ENCODE measurements at regions not wholly inside any gene's neighbourhood (a gene's known extent, or its start where the extent isn't known, plus 50 kb on each side); places are given as distances from the start of the nearest gene placed in this dataset.
"Not testable (repeated sequence)": the region's sequence is repeated elsewhere in the genome, so short reads cannot be mapped to it uniquely, and the experiment has no call there.

DNA sequence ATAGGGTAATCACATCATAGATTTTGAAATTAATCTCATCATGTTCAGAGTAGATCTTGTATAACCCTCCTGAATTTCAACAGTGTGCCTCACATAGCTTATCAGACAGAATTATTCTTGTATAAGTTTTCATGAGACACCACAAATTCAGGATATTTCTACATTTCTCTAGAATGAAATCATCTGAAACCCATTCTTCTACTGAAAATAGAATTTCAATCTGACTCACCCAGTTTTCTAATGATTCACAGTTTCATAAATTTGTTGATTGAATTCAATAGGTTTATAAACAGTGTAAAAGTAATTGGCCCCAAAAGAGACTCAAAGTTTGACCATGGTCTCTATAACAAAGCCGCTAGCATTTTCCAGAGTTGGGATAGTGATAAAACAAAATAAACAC lies 1082.6 kb upstream of the EPHA6 start:
- Histone ChIP-seq H3K9ac (ENCODE audit: low read depth, low read length) (no peak overlapping the region), H3K9me3 (replicated peaks; ENCODE audit: low read length) (no peaks in the 10 kb centered on the region)

GRCh38 chr3:95733336-95733735 lies 1081.1 kb upstream of the EPHA6 start:
- Histone ChIP-seq H3K4me2 (ENCODE audit: low read length) (no peak overlapping the region), H3K9me3 (replicated peaks; ENCODE audit: low read length) (no peaks in the 10 kb centered on the region), H3K27me3 (ENCODE audit: control insufficient read depth, insufficient read depth, low read length) (no peaks in the 10 kb centered on the region), H3K9ac (ENCODE audit: low read depth, low read length) (no peak overlapping the region), H3K4me3 (ENCODE audit: low read length) (no peak overlapping the region), H3K36me3 (ENCODE audit: insufficient read depth, low read length) (no peaks in the 10 kb centered on the region), H3K4me1 (ENCODE audit: control insufficient read depth, insufficient read depth, low read length) (no peaks in the 10 kb centered on the region)

More for the DNA sequence above, 1082.6 kb upstream of the EPHA6 start:
- H3K4me1 ChIP-seq (ENCODE audit: control insufficient read depth, insufficient read depth, low read length), result no peaks in the 10 kb centered on the region
- H3K36me3 ChIP-seq (ENCODE audit: insufficient read depth, low read length), result no peaks in the 10 kb centered on the region
- no peak overlapping the region for H3K4me2 ChIP-seq (ENCODE audit: low read length)
- H3K4me3 ChIP-seq (ENCODE audit: low read length), result no peak overlapping the region
- no peaks in the 10 kb centered on the region for H3K27me3 ChIP-seq (ENCODE audit: control insufficient read depth, insufficient read depth, low read length)

DNA sequence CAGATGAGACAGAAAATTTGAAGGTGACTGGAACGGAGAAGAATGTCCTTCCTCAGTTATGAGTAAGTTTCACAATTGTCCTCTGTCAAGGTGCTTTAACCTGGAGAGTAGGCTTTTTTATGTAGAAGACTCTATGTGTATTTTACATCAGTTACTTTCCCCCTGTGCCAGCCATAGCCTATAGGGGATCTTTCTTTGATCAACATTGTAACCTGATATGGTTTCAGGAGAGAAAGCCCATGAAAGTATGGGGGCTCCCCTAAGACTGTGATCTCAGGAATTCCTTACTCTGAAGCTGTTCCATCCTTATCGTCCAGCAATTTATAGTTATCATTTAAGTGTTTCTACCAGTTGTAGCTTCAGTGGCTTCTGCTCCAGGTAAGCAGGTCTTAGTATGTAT lies 1076.3 kb upstream of the EPHA6 start:
- no peaks in the 10 kb centered on the region for H3K27me3 ChIP-seq (ENCODE audit: control insufficient read depth, insufficient read depth, low read length)
- no peaks in the 10 kb centered on the region for H3K4me1 ChIP-seq (ENCODE audit: control insufficient read depth, insufficient read depth, low read length)
- no peaks in the 10 kb centered on the region for H3K9me3 ChIP-seq (replicated peaks; ENCODE audit: low read length)
- no peak overlapping the region for H3K9ac ChIP-seq (ENCODE audit: low read depth, low read length)
- H3K4me3 ChIP-seq (ENCODE audit: low read length), result no peak overlapping the region
- H3K4me2 ChIP-seq (ENCODE audit: low read length), result no peak overlapping the region
- H3K36me3 ChIP-seq (ENCODE audit: insufficient read depth, low read length), result no peaks in the 10 kb centered on the region

DNA sequence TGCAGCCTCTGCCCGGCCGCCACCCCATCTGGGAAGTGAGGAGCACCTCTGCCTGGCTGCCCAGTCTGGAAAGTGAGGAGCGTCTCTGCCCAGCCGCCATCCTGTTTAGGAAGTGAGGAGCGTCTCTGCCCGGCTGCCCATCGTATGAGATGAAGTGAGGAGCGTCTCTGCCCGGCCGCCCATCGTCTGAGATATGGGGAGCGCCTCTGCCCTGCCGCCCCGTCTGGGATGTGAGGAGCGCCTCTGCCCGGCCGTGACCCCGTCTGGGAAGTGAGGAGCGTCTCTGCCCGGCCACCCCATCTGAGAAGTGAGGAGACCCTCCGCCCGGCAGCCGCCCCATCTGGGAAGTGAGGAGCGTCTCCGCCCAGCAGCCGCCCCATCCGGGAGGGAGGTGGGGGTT lies 1069.5 kb upstream of the EPHA6 start:
- H3K4me3 ChIP-seq (ENCODE audit: low read length); H3K36me3 ChIP-seq (ENCODE audit: insufficient read depth, low read length); H3K9me3 ChIP-seq (replicated peaks; ENCODE audit: low read length); H3K4me1 ChIP-seq (ENCODE audit: control insufficient read depth, insufficient read depth, low read length); H3K27me3 ChIP-seq (ENCODE audit: control insufficient read depth, insufficient read depth, low read length); H3K9ac ChIP-seq (ENCODE audit: low read depth, low read length); H3K4me2 ChIP-seq (ENCODE audit: low read length): not testable (repeated sequence)

DNA sequence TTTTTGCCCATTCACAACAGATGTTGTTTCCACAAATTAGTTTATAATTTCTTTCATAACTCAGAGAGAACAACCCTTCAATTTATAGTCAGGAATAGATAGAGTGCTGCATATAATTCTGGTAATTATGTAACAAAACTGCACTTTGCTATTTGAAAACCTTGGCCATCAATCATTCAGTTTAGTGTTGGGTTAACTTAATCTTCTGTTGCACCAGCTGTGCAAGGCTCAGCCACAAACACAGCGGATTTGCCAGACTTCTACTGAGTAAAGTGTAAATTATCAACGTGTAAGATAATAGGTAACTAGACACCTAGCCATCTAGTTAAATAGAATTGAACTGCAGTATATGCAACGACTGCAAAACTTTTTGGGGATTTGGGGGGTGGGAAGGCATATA lies 1064.3 kb upstream of the EPHA6 start:
- no peaks in the 10 kb centered on the region for H3K9me3 ChIP-seq (replicated peaks; ENCODE audit: low read length)
- H3K4me1 ChIP-seq (ENCODE audit: control insufficient read depth, insufficient read depth, low read length), result no peaks in the 10 kb centered on the region
- H3K9ac ChIP-seq (ENCODE audit: low read depth, low read length), result no peak overlapping the region
- no peaks in the 10 kb centered on the region for H3K27me3 ChIP-seq (ENCODE audit: control insufficient read depth, insufficient read depth, low read length)
- no peak overlapping the region for H3K4me2 ChIP-seq (ENCODE audit: low read length)
- H3K36me3 ChIP-seq (ENCODE audit: insufficient read depth, low read length), result no peaks in the 10 kb centered on the region
- H3K4me3 ChIP-seq (ENCODE audit: low read length), result no peak overlapping the region

- no peaks in the 10 kb centered on the region for H3K4me1 ChIP-seq (ENCODE audit: control insufficient read depth, insufficient read depth, low read length)
- H3K9me3 ChIP-seq (replicated peaks; ENCODE audit: low read length), result no peaks in the 10 kb centered on the region
Observed at GRCh38 chr3:95751509-95751908, 1062.9 kb upstream of the EPHA6 start.

GRCh38 chr3:95752199-95752598 lies 1062.2 kb upstream of the EPHA6 start:
- Histone ChIP-seq H3K36me3 (ENCODE audit: insufficient read depth, low read length) (no peaks in the 10 kb centered on the region), H3K9me3 (replicated peaks; ENCODE audit: low read length) (no peaks in the 10 kb centered on the region), H3K9ac (ENCODE audit: low read depth, low read length) (no peak overlapping the region), H3K4me3 (ENCODE audit: low read length) (no peak overlapping the region), H3K27me3 (ENCODE audit: control insufficient read depth, insufficient read depth, low read length) (no peaks in the 10 kb centered on the region), H3K4me2 (ENCODE audit: low read length) (no peak overlapping the region), H3K4me1 (ENCODE audit: control insufficient read depth, insufficient read depth, low read length) (no peaks in the 10 kb centered on the region)

More at GRCh38 chr3:95751509-95751908, 1062.9 kb upstream of the EPHA6 start:
- H3K4me2 ChIP-seq (ENCODE audit: low read length), result no peak overlapping the region
- H3K4me3 ChIP-seq (ENCODE audit: low read length), result no peak overlapping the region
- no peaks in the 10 kb centered on the region for H3K36me3 ChIP-seq (ENCODE audit: insufficient read depth, low read length)
- no peaks in the 10 kb centered on the region for H3K27me3 ChIP-seq (ENCODE audit: control insufficient read depth, insufficient read depth, low read length)
- H3K9ac ChIP-seq (ENCODE audit: low read depth, low read length), result no peak overlapping the region

DNA sequence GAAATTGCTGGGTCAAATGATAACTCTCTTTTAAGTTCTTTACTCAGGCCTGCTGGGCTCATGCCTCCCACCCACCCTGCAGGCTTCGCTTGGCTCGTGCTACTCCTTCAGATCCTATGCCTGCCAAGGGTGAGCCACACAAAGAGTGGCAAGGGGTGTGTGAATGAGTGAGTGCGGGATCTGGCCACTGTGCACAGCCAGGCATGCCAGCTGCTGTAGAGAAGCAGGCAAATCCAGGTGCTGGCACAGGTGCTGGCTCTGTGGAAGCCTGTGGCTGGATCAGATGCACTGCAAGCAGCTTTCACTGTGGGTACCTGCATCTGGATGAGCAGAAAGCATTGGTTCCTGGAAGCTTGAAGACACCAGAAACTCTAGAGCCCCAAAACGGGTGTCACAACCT lies 1055.7 kb upstream of the EPHA6 start:
- Histone ChIP-seq H3K9me3 (replicated peaks; ENCODE audit: low read length) (no peaks in the 10 kb centered on the region), H3K9ac (ENCODE audit: low read depth, low read length) (no peak overlapping the region), H3K4me3 (ENCODE audit: low read length) (no peak overlapping the region), H3K27me3 (ENCODE audit: control insufficient read depth, insufficient read depth, low read length) (no peaks in the 10 kb centered on the region), H3K4me2 (ENCODE audit: low read length) (no peak overlapping the region), H3K4me1 (ENCODE audit: control insufficient read depth, insufficient read depth, low read length) (no peaks in the 10 kb centered on the region), H3K36me3 (ENCODE audit: insufficient read depth, low read length) (no peaks in the 10 kb centered on the region)

- no peak overlapping the region for H3K4me2 ChIP-seq (ENCODE audit: low read length)
- H3K4me3 ChIP-seq (ENCODE audit: low read length), result no peak overlapping the region
- H3K9ac ChIP-seq (ENCODE audit: low read depth, low read length), result no peak overlapping the region
- no peaks in the 10 kb centered on the region for H3K36me3 ChIP-seq (ENCODE audit: insufficient read depth, low read length)
- H3K4me1 ChIP-seq (ENCODE audit: control insufficient read depth, insufficient read depth, low read length), result no peaks in the 10 kb centered on the region
- H3K27me3 ChIP-seq (ENCODE audit: control insufficient read depth, insufficient read depth, low read length), result no peaks in the 10 kb centered on the region
- H3K9me3 ChIP-seq (replicated peaks; ENCODE audit: low read length), result no peaks in the 10 kb centered on the region
Observed at GRCh38 chr3:95759614-95760301, 1054.6 kb upstream of the EPHA6 start.

DNA sequence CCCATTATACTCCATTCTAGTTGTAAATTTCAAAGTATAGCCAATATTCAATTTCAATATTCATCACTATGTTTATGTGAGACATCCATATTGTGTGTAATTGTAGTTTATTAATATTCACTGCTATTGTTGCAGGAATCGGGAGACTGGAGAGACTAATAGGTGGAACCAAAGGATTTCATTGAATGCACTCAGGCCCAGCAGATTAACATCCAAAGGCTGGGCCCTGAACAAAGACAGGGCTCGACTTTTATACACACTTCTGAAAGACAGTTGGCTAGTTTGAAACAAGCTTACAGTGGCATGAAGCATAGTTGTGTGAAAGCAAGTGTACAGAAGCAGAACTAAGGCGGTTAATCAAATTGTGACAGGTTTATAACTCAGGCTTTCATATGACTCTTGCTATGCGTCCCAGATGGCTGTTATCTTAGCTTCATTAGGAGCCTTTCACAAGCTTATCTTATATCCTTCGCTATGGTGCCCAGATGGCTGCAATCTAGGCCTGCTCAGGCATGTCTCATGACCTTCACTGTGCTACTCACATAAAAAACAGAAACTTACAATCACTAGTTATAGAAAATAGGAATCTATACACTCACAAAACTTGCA lies 1038.8 kb upstream of the EPHA6 start:
- Histone ChIP-seq H3K9me3 (replicated peaks; ENCODE audit: low read length) (no peaks in the 10 kb centered on the region), H3K4me2 (ENCODE audit: low read length) (no peak overlapping the region), H3K4me3 (ENCODE audit: low read length) (no peak overlapping the region), H3K9ac (ENCODE audit: low read depth, low read length) (no peak overlapping the region), H3K27me3 (ENCODE audit: control insufficient read depth, insufficient read depth, low read length) (no peaks in the 10 kb centered on the region), H3K4me1 (ENCODE audit: control insufficient read depth, insufficient read depth, low read length) (no peaks in the 10 kb centered on the region), H3K36me3 (ENCODE audit: insufficient read depth, low read length) (no peaks in the 10 kb centered on the region)

GRCh38 chr3:95781598-95781997 lies 1032.8 kb upstream of the EPHA6 start:
- Histone ChIP-seq H3K4me2 (ENCODE audit: low read length) (no peak overlapping the region), H3K27me3 (ENCODE audit: control insufficient read depth, insufficient read depth, low read length) (no peaks in the 10 kb centered on the region), H3K4me1 (ENCODE audit: control insufficient read depth, insufficient read depth, low read length) (no peaks in the 10 kb centered on the region), H3K36me3 (ENCODE audit: insufficient read depth, low read length) (no peaks in the 10 kb centered on the region), H3K9ac (ENCODE audit: low read depth, low read length) (no peak overlapping the region), H3K9me3 (replicated peaks; ENCODE audit: low read length) (no peaks in the 10 kb centered on the region), H3K4me3 (ENCODE audit: low read length) (no peak overlapping the region)

- Histone ChIP-seq H3K4me1 (ENCODE audit: control insufficient read depth, insufficient read depth, low read length) (no peaks in the 10 kb centered on the region), H3K27me3 (ENCODE audit: control insufficient read depth, insufficient read depth, low read length) (no peaks in the 10 kb centered on the region), H3K4me2 (ENCODE audit: low read length) (no peak overlapping the region), H3K9ac (ENCODE audit: low read depth, low read length) (no peak overlapping the region), H3K4me3 (ENCODE audit: low read length) (no peak overlapping the region), H3K36me3 (ENCODE audit: insufficient read depth, low read length) (no peaks in the 10 kb centered on the region), H3K9me3 (replicated peaks; ENCODE audit: low read length) (no peaks in the 10 kb centered on the region)
Observed at GRCh38 chr3:95789111-95789510, 1025.3 kb upstream of the EPHA6 start.

Data from skeletal muscle satellite cell (primary cell).